C4-2B (cell line): ENCODE measurements at regions not wholly inside any gene's neighbourhood (a gene's known extent, or its start where the extent isn't known, plus 50 kb on each side); places are given as distances from the start of the nearest gene placed in this dataset.

Experiments
- CTCF ChIP-seq: fragments of 450-650 bp; conservative IDR thresholded peaks from 2 replicates; pipeline ENCODE4 v1.5.1; 2017; ENCODE audit warnings: mild to moderate bottlenecking
- ZFX ChIP-seq: fragments of 450-650 bp; IDR thresholded peaks from 2 replicates; pipeline ENCODE4 v1.6.1; 2017

DNA sequence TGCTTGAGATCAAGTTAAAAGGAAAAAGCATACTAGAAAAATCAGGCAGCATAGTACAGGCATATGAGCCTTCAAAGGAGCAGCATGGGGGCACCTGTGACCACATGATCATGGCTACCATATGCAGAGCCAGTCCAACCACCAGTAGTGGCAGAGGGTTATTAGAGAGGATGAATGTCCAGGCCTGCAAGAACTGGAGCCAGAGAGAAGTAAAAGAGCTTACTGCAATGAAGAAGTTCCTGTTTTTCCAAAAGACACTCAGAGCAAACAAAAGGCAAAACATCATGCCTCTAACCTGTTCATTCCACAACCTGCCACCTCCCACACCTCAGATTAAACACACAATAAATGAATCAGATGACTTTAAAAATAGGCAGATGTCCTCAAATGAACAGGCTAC is 99.6 kb upstream of the NAMPT start:
- TF ChIP-seq CTCF (no peak), ZFX (no peak)
